ENCODE measurements at regions not wholly inside any gene's neighbourhood (a gene's known extent, or its start where the extent isn't known, plus 50 kb on each side); places are given as distances from the start of the nearest gene placed in this dataset.

- Histone ChIP-seq H2AFZ (ENCODE audit: low read depth, low read length) (no peak overlapping the region), H3K27ac (ENCODE audit: insufficient read depth, low read depth, low read length) (no peak overlapping the region), H3K36me3 (ENCODE audit: control insufficient read depth in 2 of 2, extremely low read depth in 1 of 2, insufficient read depth in 2 of 2, low read length in 2 of 2) (no peaks in the 10 kb centered on the region), H3K79me2 (ENCODE audit: control insufficient read depth, insufficient read depth, low read length) (no peaks in the 10 kb centered on the region), H4K20me1 (replicated peaks; ENCODE audit: control insufficient read depth, extremely low read depth, insufficient read depth, low read length) (no peaks in the 10 kb centered on the region), H3K9me1 (replicated peaks; ENCODE audit: control insufficient read depth, extremely low read depth, insufficient read depth, low read length) (no peaks in the 10 kb centered on the region), H3K9me3 (replicated peaks; ENCODE audit: control insufficient read depth, insufficient read depth, low read length) (peaks cover 7% of the 10 kb centered on the region), H3K4me2 (ENCODE audit: insufficient read depth, low read length) (no peak overlapping the region), H3K4me1 (ENCODE audit: control insufficient read depth, extremely low read depth, insufficient read depth, low read length) (no peaks in the 10 kb centered on the region), H3K9ac (replicated peaks; ENCODE audit: extremely low read depth, insufficient read depth, low read length) (no peak overlapping the region), H3K4me3 (replicated peaks in 1 of 3; ENCODE audit: insufficient read depth in 1 of 3, low read depth in 1 of 3, low read length in 3 of 3) (no peak overlapping the region), H3K27me3 (ENCODE audit: control insufficient read depth in 2 of 2, insufficient read depth in 2 of 2, low read length in 2 of 2) (no peaks in the 10 kb centered on the region)
- intact Hi-C loops (cut with micrococcal nuclease) (no loop called here), dilution Hi-C loops (cut with MboI; ENCODE audit: extremely low pct_ligation_motif_present, low sequenced_read_pairs) (no loop called here)
- no peak for TF ChIP-seq FOS (IDR thresholded peaks at IDR 0.05; ENCODE audit: borderline replicate concordance, insufficient read depth, low read length)
- no peak for FAIRE-seq
- ChIA-PET POLR2A (no interaction called here), CTCF (no interaction called here)
- no TSS peak for BruUV-seq (replicated peaks)
- no peak for DNase-seq (ENCODE audit: low read depth, low spot score)
Observed at GRCh38 chr2:129710670-129711495, 268.6 kb upstream of the RAB6C start.

GRCh38 chr2:129711816-129712675, 267.4 kb upstream of the RAB6C start:
- no peak for TF ChIP-seq POLR2A (IDR thresholded peaks at IDR 0.05; ENCODE audit: low read depth, low read length)
- TF ChIP-seq MAX (IDR thresholded peaks at IDR 0.05; ENCODE audit: insufficient read depth, insufficient read length): no peak
- no peak for TF ChIP-seq MYC (IDR thresholded peaks at IDR 0.05; ENCODE audit: low read depth, low read length)
- no peak for TF ChIP-seq GATA2 (IDR thresholded peaks at IDR 0.05; ENCODE audit: insufficient read depth, insufficient read length, low read depth, low read length)
- no peak for TF ChIP-seq POLR2AphosphoS5 (IDR thresholded peaks at IDR 0.05; ENCODE audit: insufficient read depth, low read depth, low read length)
- dilution Hi-C loops (cut with MboI; ENCODE audit: extremely low pct_ligation_motif_present, low sequenced_read_pairs) (no loop called here), intact Hi-C loops (cut with micrococcal nuclease) (no loop called here)
- ChIA-PET CTCF (no interaction called here), POLR2A (no interaction called here)
- FAIRE-seq: no peak
- H4K20me1 ChIP-seq (replicated peaks; ENCODE audit: control insufficient read depth, extremely low read depth, insufficient read depth, low read length): no peaks in the 10 kb centered on the region
- H3K4me1 ChIP-seq (ENCODE audit: control insufficient read depth, extremely low read depth, insufficient read depth, low read length): no peaks in the 10 kb centered on the region
- peaks cover 10% of the 10 kb centered on the region for H3K9me3 ChIP-seq (replicated peaks; ENCODE audit: control insufficient read depth, insufficient read depth, low read length)
- no peaks in the 10 kb centered on the region for H3K27me3 ChIP-seq (ENCODE audit: control insufficient read depth in 2 of 2, insufficient read depth in 2 of 2, low read length in 2 of 2)
- H3K4me3 ChIP-seq (replicated peaks in 1 of 3; ENCODE audit: insufficient read depth in 1 of 3, low read depth in 1 of 3, low read length in 3 of 3): no peak overlapping the region
- H3K4me2 ChIP-seq (ENCODE audit: insufficient read depth, low read length): no peak overlapping the region
- no peaks in the 10 kb centered on the region for H3K9me1 ChIP-seq (replicated peaks; ENCODE audit: control insufficient read depth, extremely low read depth, insufficient read depth, low read length)
- H3K36me3 ChIP-seq (ENCODE audit: control insufficient read depth in 2 of 2, extremely low read depth in 1 of 2, insufficient read depth in 2 of 2, low read length in 2 of 2): no peaks in the 10 kb centered on the region
- no peak overlapping the region for H3K27ac ChIP-seq (ENCODE audit: insufficient read depth, low read depth, low read length)
- no peak for DNase-seq (ENCODE audit: low read depth, low spot score)
- BruUV-seq (replicated peaks): no TSS peak
- no peak overlapping the region for H2AFZ ChIP-seq (ENCODE audit: low read depth, low read length)
- H3K79me2 ChIP-seq (ENCODE audit: control insufficient read depth, insufficient read depth, low read length): no peaks in the 10 kb centered on the region
- no peak overlapping the region for H3K9ac ChIP-seq (replicated peaks; ENCODE audit: extremely low read depth, insufficient read depth, low read length)
